NCI-H748 (cell line): ENCODE measurements at regions not wholly inside any gene's neighbourhood (a gene's known extent, or its start where the extent isn't known, plus 50 kb on each side); places are given as distances from the start of the nearest gene placed in this dataset.
A peak's percentile ranks its signal among the peaks of the same experiment; 100 is the strongest.

Experiments
- DNase-seq: peaks from one replicate; lab custom pipeline; 2025; ENCODE audit not compliant: unreplicated experiment; lab: John Stamatoyannopoulos, UW

- DNase-seq = no peak
Observed at GRCh38 chr18:76255070-76255683, 239.9 kb downstream of the ZNF516 start.

DNA sequence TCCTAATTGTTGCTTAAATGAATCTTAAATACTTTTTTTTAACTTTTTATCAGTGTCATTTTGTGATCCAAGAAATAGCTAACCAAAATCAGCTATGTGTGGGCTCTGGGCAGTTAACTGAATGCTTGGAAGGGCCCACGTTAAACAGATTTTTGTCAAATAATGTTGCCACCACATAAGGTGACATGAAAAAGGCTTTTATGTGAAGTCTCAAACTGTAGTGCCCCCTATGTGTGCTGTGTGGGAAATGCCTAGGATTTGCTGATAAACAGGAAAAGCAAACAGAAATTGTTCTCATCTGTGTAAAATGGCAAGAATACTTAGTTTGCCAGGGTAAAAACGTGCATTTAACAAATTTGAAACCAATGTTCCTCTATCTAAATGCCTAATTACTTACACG, 242.2 kb downstream of the ZNF516 start:
- DNase-seq = peak; percentile 81

- no peak for DNase-seq
Observed at GRCh38 chr18:76252139-76252538, 242.9 kb downstream of the ZNF516 start.

DNA sequence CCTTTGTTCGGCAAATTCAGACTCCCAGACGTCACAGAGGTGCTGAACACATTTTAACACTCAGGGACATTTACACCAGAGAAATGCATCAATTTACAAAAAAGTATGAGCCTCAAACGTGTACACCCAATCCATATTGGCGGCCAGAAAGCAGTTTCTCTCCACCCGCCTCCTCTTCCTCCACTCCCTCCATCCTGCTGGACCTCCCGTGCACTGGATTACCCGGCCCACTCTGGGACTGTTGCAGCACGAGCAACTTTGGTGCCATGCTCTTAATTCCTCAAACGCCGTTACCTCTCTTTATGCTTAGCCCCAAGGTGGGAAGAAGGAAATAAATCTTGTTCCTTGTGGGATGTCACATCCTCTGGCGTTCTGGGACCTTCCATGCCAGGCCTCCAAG, 243.4 kb downstream of the ZNF516 start:
- DNase-seq = no peak

GRCh38 chr18:76246590-76246989, 248.5 kb downstream of the ZNF516 start:
- DNase-seq = no peak

DNA sequence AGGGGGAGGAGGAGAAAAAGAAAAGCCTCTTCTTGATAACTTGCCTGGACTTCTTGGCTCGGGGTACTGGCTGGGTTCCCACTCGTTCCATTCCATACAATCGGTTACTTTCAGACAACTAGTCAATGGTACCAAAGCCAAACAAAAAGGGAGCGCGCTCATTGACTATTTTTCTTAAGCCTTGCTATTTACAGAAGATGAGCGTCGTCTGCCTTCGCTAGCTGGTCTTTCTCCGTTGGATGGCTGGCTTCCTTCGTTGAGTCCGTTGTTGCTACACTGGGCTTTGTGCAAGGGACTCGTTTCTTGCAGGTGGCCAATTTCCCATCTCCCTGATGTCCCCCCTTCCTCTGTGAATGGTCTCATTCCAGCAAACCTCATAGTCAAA, 260.4 kb downstream of the ZNF516 start:
- DNase-seq = no peak

GRCh38 chr18:76233876-76234675, 261.0 kb downstream of the ZNF516 start:
- DNase-seq = no peak

DNA sequence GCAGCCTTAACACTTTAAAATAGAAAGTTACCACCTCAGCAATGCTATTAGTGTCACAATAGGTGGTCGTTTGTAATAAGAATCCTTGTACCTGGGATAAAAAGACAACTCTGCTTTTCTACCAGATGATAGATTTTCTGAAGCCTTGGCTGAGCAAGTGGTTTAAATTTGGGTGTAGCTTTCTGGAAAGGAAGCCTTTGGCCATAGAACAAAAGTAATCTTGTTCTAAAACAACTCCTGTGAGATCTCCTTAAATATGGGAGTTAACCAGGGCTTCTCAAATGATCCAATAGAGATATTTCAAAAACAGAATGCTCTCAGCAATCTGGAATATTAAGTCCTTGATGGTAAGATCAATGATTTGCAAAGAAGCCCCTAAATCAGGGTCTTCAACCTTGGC, 261.6 kb downstream of the ZNF516 start:
- no peak for DNase-seq

GRCh38 chr18:76232779-76233178, 262.3 kb downstream of the ZNF516 start:
- no peak for DNase-seq

DNA sequence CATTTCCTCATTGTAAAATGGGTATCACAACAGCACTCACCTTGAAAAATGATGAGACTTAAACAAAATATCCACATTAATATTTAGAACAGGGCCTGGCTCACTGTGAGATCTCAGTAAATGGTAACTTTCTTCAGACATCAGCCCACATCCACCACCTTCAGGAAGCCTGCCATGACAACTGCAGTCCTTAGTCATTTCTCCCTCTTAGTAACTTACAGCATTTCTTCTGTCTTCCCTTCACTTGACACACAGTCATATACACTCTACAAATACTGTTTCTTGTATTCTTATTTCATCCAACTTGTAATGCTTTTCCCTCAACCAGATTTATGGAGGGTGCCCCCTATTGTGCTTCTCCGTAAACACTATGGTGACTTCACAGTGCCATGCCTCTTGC, 263.0 kb downstream of the ZNF516 start:
- DNase-seq = no peak

GRCh38 chr18:76231402-76231801, 263.6 kb downstream of the ZNF516 start:
- DNase-seq = no peak

- DNase-seq = no peak
Observed at GRCh38 chr18:76230791-76231190, 264.3 kb downstream of the ZNF516 start.

GRCh38 chr18:76228716-76229115, 266.3 kb downstream of the ZNF516 start:
- no peak for DNase-seq

DNA sequence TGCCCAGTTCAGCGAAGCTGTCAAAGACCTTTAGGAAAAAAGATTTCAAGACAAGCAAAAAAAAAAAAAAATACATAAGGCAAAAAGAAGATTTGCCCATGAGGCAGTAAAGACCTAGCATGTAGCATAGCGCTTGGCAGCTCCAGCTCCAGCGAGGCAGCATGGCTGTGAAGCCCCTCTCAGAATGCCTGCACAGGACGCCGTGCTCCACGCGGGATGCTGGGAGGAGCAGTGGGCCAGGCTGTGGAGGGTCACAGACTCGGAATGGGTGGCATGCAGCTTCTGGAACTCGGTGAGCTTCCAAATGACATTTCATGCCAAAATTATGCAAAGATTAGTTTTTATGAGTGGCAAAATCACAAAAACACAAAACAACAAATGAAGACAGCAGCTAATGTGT, 267.3 kb downstream of the ZNF516 start:
- no peak for DNase-seq

GRCh38 chr18:76223403-76223802, 271.6 kb downstream of the ZNF516 start:
- no peak for DNase-seq

DNA sequence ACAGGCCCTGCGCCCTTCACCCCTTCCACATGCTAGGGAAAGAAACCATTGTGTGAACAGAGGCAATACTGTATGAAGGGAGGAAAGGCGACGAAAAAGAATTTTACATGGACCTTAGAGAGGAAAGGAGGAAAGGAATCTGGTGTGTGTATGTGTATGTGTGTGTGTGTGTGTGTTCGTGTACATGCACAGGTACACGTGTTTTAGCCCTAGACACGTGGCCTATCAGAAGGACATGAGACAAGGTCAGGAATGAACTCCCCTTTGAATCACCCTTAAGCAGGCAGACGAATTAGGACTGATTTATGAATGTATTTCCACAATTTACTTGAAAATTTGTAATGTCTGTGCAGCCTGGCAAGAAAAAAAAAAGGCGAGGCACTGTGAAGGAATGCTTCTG, 276.0 kb downstream of the ZNF516 start:
- no peak for DNase-seq

DNA sequence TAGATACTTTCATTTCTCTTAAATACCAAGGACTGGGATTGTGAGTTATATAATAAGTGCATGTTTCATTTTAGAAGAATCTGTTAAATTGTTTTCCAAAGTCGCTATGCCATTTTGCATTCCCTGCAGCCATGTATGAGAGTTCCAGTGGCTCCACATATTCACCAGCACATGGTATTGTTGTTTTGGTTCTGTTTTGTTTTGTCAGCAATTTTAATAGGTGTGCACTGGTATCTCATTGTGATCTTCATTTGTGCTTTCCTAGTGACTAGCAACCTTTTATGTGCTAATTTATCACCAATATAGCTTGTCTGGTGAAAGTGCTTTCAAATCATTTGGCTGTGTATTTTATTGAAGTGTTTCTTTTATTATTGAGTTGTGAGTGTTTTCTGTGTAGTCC, 278.9 kb downstream of the ZNF516 start:
- DNase-seq = no peak

- DNase-seq = peak; percentile 91
Observed at GRCh38 chr18:76213991-76214390, 281.1 kb downstream of the ZNF516 start.

DNA sequence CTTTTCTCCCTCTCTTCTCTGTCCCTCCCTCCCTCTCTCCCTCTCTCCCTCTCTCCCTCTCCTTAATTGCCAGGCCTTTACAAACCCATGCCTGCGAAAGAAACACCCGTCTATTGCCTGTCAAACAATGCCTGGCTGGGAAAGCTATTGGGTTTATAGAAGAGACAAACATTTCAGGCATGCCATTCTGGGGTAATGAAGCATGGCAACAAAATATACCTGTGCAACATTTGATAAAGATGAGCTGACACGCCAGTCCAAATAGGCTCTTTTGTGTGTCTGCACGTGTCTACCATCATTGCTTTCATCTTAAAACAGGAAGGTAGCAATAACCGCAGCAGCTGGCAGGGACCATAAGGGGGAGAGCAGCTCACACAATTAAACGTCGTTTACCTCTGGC, 282.1 kb downstream of the ZNF516 start:
- peak; percentile 100 for DNase-seq

- DNase-seq = peak; percentile 35
Observed at GRCh38 chr18:76209597-76209996, 285.4 kb downstream of the ZNF516 start.

DNA sequence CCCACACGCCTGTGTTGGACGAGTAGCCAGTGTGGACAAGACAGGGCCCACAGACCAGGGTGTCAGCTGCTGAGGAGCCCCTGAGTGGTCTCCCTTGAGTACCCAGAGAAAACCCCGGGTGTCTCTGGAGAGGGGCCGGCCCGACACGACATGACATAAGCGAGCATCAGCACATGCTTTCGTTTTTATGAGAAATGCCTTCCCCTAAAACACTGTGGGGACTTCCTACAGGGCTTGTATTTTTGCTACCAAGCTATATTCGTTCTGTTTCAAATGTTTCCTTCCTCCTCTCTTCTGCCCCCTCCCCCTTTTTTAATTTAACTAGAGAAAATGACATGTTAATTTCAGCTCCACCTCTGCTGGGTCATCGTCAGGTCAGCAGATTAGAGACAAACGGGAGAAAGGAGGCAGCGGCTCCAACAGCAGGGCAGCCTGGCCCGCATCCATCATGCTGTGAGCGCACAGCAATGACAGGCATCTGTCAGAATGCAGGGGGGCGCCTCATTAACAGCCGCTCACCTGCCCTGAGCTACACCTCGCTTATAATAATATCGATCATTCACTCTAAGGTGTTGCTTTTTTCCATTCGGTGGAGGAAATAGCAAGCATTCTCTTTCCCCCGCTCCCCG, 286.2 kb downstream of the ZNF516 start:
- DNase-seq = peak; percentile 88

DNA sequence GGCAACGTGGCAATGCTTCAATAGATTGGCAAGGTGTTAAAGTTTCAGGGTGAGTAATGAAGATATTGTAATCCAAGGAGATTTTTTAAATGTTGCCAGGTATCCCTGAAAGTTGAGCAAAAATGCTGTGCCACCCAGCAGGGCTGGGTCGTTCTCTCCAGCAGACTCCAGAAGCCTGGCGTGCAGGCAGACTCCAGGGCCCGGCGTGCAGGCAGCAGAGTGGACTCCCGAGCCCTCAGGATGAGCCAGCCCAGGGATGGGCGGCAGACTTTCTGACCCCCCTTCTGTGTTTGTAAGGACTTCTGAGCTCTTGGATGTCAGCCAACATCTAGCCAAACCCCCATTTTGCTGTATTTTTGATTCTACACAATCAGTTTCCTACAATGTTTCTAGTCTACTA, 289.1 kb downstream of the ZNF516 start:
- DNase-seq = peak; percentile 68
